Right ventricle myocardium inferior (tissue), 1 donor: ENCODE measurements at regions not wholly inside any gene's neighbourhood (a gene's known extent, or its start where the extent isn't known, plus 50 kb on each side); places are given as distances from the start of the nearest gene placed in this dataset.

Source experiments
- ATAC-seq: fragments of 200-7000 bp; cut with Tn5 transposase; one replicate; pipeline ENCODE4 v1.9.1; 2020; ENCODE audit warnings: mild to moderate bottlenecking, moderate library complexity
- DNase-seq: peaks from one replicate; pipeline ENCODE4 v3.0.0; 2021; ENCODE audit errors: missing footprints
- intact Hi-C: fragments of 100-400 bp; cut with DNase I; formaldehyde crosslinking; loops from one replicate; pipeline ENCODE4 v1.11.0; 2022
- donor health status: DM: no; HTN: yes; CAD: no; lungs with severe emphysema.

GRCh38 chr6:170172392-170172791 lies 118.5 kb downstream of the DLL1 start:
- no peak for DNase-seq
- intact Hi-C loops = no loop called here
- ATAC-seq = no peak

GRCh38 chr6:170167657-170168159 lies 123.2 kb downstream of the DLL1 start:
- DNase-seq (peak; percentile 70), ATAC-seq (no peak)
- intact Hi-C loops = loop anchor here (5.0 kb wide), 2 partner anchors 125 to 155 kb away; partner anchors contain the start of gene DLL1

- ATAC-seq (peak; percentile 26), DNase-seq (peak; percentile 55)
- intact Hi-C loops = loop anchor here (5.0 kb wide), 2 partner anchors 126 to 154 kb away; partner anchors contain the start of gene DLL1
Measured at GRCh38 chr6:170166511-170167122, 124.3 kb downstream of the DLL1 start.

GRCh38 chr6:170165471-170166117 lies 125.3 kb downstream of the DLL1 start:
- no peak for DNase-seq
- intact Hi-C loops = loop anchor here (5.0 kb wide), 2 partner anchors 127 to 153 kb away; partner anchors contain the start of gene DLL1
- ATAC-seq = peak; percentile 62

GRCh38 chr6:170165085-170165470 lies 125.8 kb downstream of the DLL1 start:
- ATAC-seq (peak; percentile 27), DNase-seq (no peak)
- intact Hi-C loops = loop anchor here (5.0 kb wide), 2 partner anchors 127 to 153 kb away; partner anchors contain the start of gene DLL1

- intact Hi-C loops = no loop called here
- ATAC-seq (no peak), DNase-seq (no peak)
Measured at GRCh38 chr6:170164271-170164900, 126.5 kb downstream of the DLL1 start.

- intact Hi-C loops = no loop called here
- DNase-seq (peak; percentile 21), ATAC-seq (no peak)
Measured at GRCh38 chr6:170163405-170164170, 127.3 kb downstream of the DLL1 start.

GRCh38 chr6:170162775-170163404 lies 128.0 kb downstream of the DLL1 start:
- no peak for ATAC-seq
- intact Hi-C loops = no loop called here
- no peak for DNase-seq

- DNase-seq (peak; percentile 56), ATAC-seq (no peak)
- intact Hi-C loops = no loop called here
Measured at GRCh38 chr6:170162011-170162774, 128.7 kb downstream of the DLL1 start.

GRCh38 chr6:170160628-170161611 lies 130.0 kb downstream of the DLL1 start:
- DNase-seq (peak; percentile 50), ATAC-seq (no peak)
- intact Hi-C loops = no loop called here

- DNase-seq (no peak), ATAC-seq (no peak)
- intact Hi-C loops = no loop called here
Measured at GRCh38 chr6:170160031-170160627, 130.7 kb downstream of the DLL1 start.

GRCh38 chr6:170159022-170159965 lies 131.6 kb downstream of the DLL1 start:
- intact Hi-C loops = loop anchor here (10.0 kb wide), 1 partner anchor 324 kb away; no protein-coding TSS in a partner anchor
- DNase-seq (peak; percentile 72), ATAC-seq (no peak)

GRCh38 chr6:170158296-170159021 lies 132.4 kb downstream of the DLL1 start:
- no peak for ATAC-seq
- intact Hi-C loops = loop anchor here (10.0 kb wide), 1 partner anchor 324 kb away; no protein-coding TSS in a partner anchor
- peak; percentile 63 for DNase-seq

- DNase-seq (peak; percentile 21), ATAC-seq (no peak)
- intact Hi-C loops = loop anchor here (10.0 kb wide), 1 partner anchor 323 kb away; no protein-coding TSS in a partner anchor
Measured at GRCh38 chr6:170157567-170158218, 133.2 kb downstream of the DLL1 start.
